GM21381 (cell line): ENCODE measurements at regions not wholly inside any gene's neighbourhood (a gene's known extent, or its start where the extent isn't known, plus 50 kb on each side); places are given as distances from the start of the nearest gene placed in this dataset.

ENCODE experiments used
- ATAC-seq: cut with Tn5 transposase; IDR thresholded peaks from one replicate; pipeline ENCODE4 v1.9.1; 2021; ENCODE audit warnings: mild to moderate bottlenecking, moderate library complexity; ENCODE audit not compliant: unreplicated experiment

- ATAC-seq: no peak
These were observed 586.7 kb upstream of the CHORDC1 start for GRCh38 chr11:90809581-90809980.

GRCh38 chr11:90805172-90805571 is 582.3 kb upstream of the CHORDC1 start:
- no peak for ATAC-seq

GRCh38 chr11:90803831-90804230 is 581.0 kb upstream of the CHORDC1 start:
- no peak for ATAC-seq

- ATAC-seq: no peak
These were observed 580.5 kb upstream of the CHORDC1 start for GRCh38 chr11:90803366-90803765.

- no peak for ATAC-seq
These were observed 575.9 kb upstream of the CHORDC1 start for GRCh38 chr11:90798769-90799168.

GRCh38 chr11:90795746-90796145 is 572.9 kb upstream of the CHORDC1 start:
- no peak for ATAC-seq

- ATAC-seq: no peak
These were observed 566.1 kb upstream of the CHORDC1 start for GRCh38 chr11:90788961-90789360.

GRCh38 chr11:90784241-90784814 is 561.5 kb upstream of the CHORDC1 start:
- no peak for ATAC-seq

GRCh38 chr11:90783111-90783510 is 560.3 kb upstream of the CHORDC1 start:
- ATAC-seq: no peak

GRCh38 chr11:90779098-90779497 is 556.2 kb upstream of the CHORDC1 start:
- ATAC-seq: no peak

- no peak for ATAC-seq
These were observed 552.8 kb upstream of the CHORDC1 start for GRCh38 chr11:90775567-90776165.

- no peak for ATAC-seq
These were observed 552.1 kb upstream of the CHORDC1 start for GRCh38 chr11:90774727-90775566.

- no peak for ATAC-seq
These were observed 547.2 kb upstream of the CHORDC1 start for GRCh38 chr11:90770007-90770406.

- ATAC-seq: no peak
These were observed 543.3 kb upstream of the CHORDC1 start for GRCh38 chr11:90766121-90766520.

GRCh38 chr11:90764691-90765090 is 541.8 kb upstream of the CHORDC1 start:
- no peak for ATAC-seq

- ATAC-seq: no peak
These were observed 535.1 kb upstream of the CHORDC1 start for GRCh38 chr11:90757849-90758494.

- ATAC-seq: no peak
These were observed 533.8 kb upstream of the CHORDC1 start for GRCh38 chr11:90756617-90757016.

GRCh38 chr11:90753546-90753945 is 530.7 kb upstream of the CHORDC1 start:
- ATAC-seq: no peak

- no peak for ATAC-seq
These were observed 524.2 kb upstream of the CHORDC1 start for GRCh38 chr11:90747057-90747456.

- ATAC-seq: no peak
These were observed 521.3 kb upstream of the CHORDC1 start for GRCh38 chr11:90744169-90744568.

GRCh38 chr11:90738799-90739198 is 516.0 kb upstream of the CHORDC1 start:
- ATAC-seq: no peak
